GM23338 (cell line): ENCODE measurements at regions not wholly inside any gene's neighbourhood (a gene's known extent, or its start where the extent isn't known, plus 50 kb on each side); places are given as distances from the start of the nearest gene placed in this dataset.

Experiments used
- CTCF ChIP-seq, 2 experiments: fragments of 200-600 bp in 1 of 2; sonication (generic) in 1 of 2; conservative IDR thresholded peaks; 2 replicates each; pipeline versions ENCODE4 v1.5.1 to v1.6.1; 2016 to 2017; ENCODE audit warnings: antibody characterized with exemption in 2 of 2, low read depth in 2 of 2, mild to moderate bottlenecking in 2 of 2, moderate library complexity in 1 of 2
- ZNF114 ChIP-seq: fragments of 250-450 bp; sonication (Bioruptor Pico); IDR thresholded peaks from 2 replicates; pipeline ENCODE4 v1.5.0; 2020; ENCODE audit warnings: mild to moderate bottlenecking, moderate library complexity

- TF ChIP-seq CTCF (conservative IDR thresholded peaks at IDR 0.05; ENCODE audit: low read depth in 2 of 2): no peak
- no peak for TF ChIP-seq ZNF114 (CRISPR knock-in tag)
Measured at GRCh38 chr10:55786461-55787050, 574.5 kb downstream of the ZWINT start.
